Activated naive CD8-positive, alpha-beta T cell treated with anti-CD3 and anti-CD28 coated beads for 36 hours (primary cell): ENCODE measurements at regions not wholly inside any gene's neighbourhood (a gene's known extent, or its start where the extent isn't known, plus 50 kb on each side); places are given as distances from the start of the nearest gene placed in this dataset.

Source experiments
- DNase-seq: peaks from one replicate; pipeline ENCODE4 v3.0.0; 2021
- H3K27ac Mint-ChIP-seq: one replicate; pipeline ENCODE4 v1.8.0; 2022; ENCODE audit warnings: mild to moderate bottlenecking, moderate library complexity, mixed read lengths
- H3K27me3 Mint-ChIP-seq: one replicate; pipeline ENCODE4 v1.8.0; 2022; ENCODE audit warnings: mild to moderate bottlenecking, mixed read lengths
- H3K36me3 Mint-ChIP-seq: one replicate; pipeline ENCODE4 v1.8.0; 2021; ENCODE audit warnings: mild to moderate bottlenecking, mixed read lengths
- H3K4me1 Mint-ChIP-seq: one replicate; pipeline ENCODE4 v1.8.0; 2021; ENCODE audit warnings: mixed read lengths
- H3K4me3 Mint-ChIP-seq: one replicate; pipeline ENCODE4 v1.8.0; 2022; ENCODE audit warnings: mild to moderate bottlenecking, moderate library complexity, mixed read lengths
- H3K9me3 Mint-ChIP-seq: one replicate; pipeline ENCODE4 v1.8.0; 2022; ENCODE audit warnings: mixed read lengths

DNA sequence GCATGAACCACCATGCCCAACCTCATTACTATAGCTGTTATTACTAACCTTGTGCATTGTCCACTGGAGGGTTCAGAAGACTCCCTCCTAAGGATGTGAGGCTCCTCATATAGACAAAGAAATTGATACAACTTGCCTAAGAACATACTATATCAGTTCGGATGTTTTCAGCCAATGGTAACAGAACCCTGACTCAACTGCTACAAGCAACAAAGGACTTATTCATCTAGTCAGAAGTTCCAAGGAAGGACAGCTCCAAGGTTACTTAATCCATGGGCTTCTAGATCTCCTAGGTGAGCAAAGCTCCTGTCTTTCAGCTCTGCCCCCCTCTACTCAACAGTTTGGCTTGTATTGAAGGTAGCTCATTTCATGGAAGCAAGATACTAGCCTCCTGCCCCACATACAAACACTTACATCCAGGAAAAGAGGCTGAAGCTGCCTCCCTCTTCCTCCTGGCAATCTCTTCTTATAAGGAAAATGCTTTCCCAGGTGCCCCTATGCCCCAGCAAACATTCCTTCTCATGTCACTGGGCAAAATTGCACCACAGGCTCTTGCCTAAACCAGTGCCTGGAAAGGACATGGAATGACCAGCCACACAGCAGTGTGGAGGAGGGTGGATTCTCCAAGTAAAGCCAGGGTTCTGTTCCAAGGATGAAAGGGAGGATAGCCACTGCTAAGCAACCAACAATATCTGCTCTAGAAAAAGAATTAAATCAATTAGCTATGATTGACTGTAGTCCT lies 497.8 kb downstream of the FOXO1 start:
- DNase-seq = no peak
- Mint-ChIP-seq H3K36me3 (peaks cover 2% of the 10 kb centered on the region), H3K4me1 (peaks cover 30% of the 10 kb centered on the region), H3K9me3 (no peaks in the 10 kb centered on the region), H3K27ac (no peak overlapping the region), H3K27me3 (no peaks in the 10 kb centered on the region), H3K4me3 (no peak overlapping the region)

DNA sequence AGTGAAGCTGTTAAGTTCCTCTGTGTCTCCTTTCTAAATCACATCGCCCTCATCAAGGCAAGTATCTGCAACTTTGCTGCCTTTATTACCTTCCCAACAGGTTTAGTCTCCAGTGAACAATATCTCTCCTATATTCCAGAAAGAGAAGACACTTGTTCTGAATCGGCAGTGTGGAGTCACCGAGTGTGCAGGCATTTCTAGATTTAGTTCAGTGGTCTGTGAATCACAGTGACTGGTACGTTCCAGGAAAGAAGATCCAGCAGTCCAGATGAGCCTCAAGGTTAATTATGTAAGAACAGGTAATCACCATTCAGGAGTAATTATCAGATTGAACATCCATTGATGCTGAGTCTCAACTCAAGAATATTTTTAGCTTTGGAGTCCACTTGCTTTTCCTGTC lies 497.0 kb downstream of the FOXO1 start:
- peaks cover 30% of the 10 kb centered on the region for H3K4me1 Mint-ChIP-seq
- no peaks in the 10 kb centered on the region for H3K27me3 Mint-ChIP-seq
- DNase-seq = no peak
- H3K9me3 Mint-ChIP-seq = no peaks in the 10 kb centered on the region
- H3K36me3 Mint-ChIP-seq = peaks cover 2% of the 10 kb centered on the region
- no peak overlapping the region for H3K27ac Mint-ChIP-seq
- H3K4me3 Mint-ChIP-seq = no peak overlapping the region

DNA sequence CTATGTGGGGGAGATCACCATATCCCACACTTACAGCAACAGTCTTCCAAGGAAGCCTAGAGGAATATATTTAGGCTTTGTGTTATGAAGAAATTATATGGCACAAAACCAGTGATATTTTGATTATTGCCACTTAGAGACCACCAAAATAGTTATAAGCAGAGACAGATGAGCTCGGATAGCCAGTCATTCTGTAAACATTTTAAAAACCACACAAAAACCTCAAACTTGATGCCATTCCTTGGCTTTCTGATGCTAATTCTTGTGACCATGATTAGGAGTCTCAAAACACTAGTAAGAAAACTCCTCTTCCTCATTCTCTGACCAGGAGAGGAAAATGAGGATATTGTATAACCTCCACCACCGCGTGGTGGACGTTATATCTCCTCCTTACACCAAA lies 496.4 kb downstream of the FOXO1 start:
- no peak for DNase-seq
- H3K27me3 Mint-ChIP-seq = no peaks in the 10 kb centered on the region
- H3K4me3 Mint-ChIP-seq = no peak overlapping the region
- peaks cover 30% of the 10 kb centered on the region for H3K4me1 Mint-ChIP-seq
- H3K9me3 Mint-ChIP-seq = no peaks in the 10 kb centered on the region
- no peak overlapping the region for H3K27ac Mint-ChIP-seq
- H3K36me3 Mint-ChIP-seq = peaks cover 2% of the 10 kb centered on the region

DNA sequence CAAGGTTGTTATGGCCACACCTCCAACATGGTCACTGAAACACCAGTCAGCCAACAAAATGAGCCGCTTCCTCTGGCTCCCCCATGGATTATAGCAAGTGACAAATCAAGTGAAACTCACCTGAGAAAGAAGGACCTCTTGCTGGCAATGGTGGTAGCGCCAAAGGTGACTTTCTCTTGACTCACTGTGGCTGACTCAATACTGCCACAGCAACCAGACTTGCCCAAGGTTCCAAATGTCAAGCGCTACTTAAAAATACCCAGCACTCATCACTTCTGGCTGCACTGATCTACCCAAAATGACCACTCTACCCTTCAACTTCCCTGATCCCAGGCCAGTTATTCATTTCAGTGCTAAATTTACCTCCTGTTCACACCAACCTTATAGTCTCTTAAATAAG lies 495.5 kb downstream of the FOXO1 start:
- H3K9me3 Mint-ChIP-seq = no peaks in the 10 kb centered on the region
- H3K27me3 Mint-ChIP-seq = no peaks in the 10 kb centered on the region
- no peak overlapping the region for H3K4me3 Mint-ChIP-seq
- H3K27ac Mint-ChIP-seq = no peak overlapping the region
- peaks cover 30% of the 10 kb centered on the region for H3K4me1 Mint-ChIP-seq
- peaks cover 2% of the 10 kb centered on the region for H3K36me3 Mint-ChIP-seq
- DNase-seq = peak; percentile 42

DNA sequence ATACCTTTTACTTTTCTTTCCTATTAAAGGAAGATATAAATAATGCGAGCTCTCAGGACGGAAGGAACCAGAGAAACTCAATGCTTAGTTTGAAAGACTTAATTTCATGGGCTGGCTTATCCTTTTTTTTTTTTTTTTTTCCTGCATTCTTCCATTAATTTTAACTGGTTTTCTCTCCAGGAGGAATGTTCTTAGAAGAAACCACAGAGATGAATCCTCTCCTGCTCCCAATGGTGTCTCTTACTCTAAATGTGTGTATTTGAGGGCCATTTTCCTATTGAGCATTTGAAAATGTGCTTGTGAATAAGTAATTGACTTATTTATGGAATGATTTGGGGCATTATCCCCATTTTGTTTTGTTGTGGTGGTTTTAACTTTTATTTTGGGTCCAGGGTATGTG lies 494.9 kb downstream of the FOXO1 start:
- Mint-ChIP-seq H3K36me3 (peaks cover 2% of the 10 kb centered on the region), H3K9me3 (no peaks in the 10 kb centered on the region), H3K4me1 (peaks cover 24% of the 10 kb centered on the region), H3K4me3 (no peak overlapping the region), H3K27ac (no peak overlapping the region), H3K27me3 (no peaks in the 10 kb centered on the region)
- no peak for DNase-seq

DNA sequence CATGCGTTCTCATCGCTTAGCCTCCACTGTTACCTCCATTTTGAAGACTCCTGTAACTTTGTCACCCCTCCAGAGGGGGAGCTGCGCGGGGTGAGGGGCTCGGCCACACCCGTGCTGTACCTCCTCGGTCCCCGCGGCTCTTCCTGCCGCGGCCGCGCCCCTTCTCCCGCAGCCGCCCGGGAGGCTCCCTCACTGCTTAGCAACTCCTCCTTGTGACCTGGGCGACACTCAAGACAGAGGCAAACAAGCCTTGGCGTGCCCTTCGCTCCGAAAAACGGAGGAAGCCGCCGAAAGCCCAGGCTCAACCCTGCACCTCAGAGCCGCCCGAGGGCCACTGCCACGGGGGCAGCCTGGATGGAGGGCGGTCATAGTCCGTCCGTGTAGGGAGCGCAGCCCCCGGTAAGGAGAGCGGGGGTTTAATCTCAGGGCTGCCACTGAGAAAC lies 494.3 kb downstream of the FOXO1 start:
- H3K4me1 Mint-ChIP-seq = peaks cover 24% of the 10 kb centered on the region
- H3K9me3 Mint-ChIP-seq = no peaks in the 10 kb centered on the region
- no peaks in the 10 kb centered on the region for H3K27me3 Mint-ChIP-seq
- no peak for DNase-seq
- H3K27ac Mint-ChIP-seq = no peak overlapping the region
- H3K4me3 Mint-ChIP-seq = peak overlapping the region; percentile 19
- peaks cover 2% of the 10 kb centered on the region for H3K36me3 Mint-ChIP-seq

DNA sequence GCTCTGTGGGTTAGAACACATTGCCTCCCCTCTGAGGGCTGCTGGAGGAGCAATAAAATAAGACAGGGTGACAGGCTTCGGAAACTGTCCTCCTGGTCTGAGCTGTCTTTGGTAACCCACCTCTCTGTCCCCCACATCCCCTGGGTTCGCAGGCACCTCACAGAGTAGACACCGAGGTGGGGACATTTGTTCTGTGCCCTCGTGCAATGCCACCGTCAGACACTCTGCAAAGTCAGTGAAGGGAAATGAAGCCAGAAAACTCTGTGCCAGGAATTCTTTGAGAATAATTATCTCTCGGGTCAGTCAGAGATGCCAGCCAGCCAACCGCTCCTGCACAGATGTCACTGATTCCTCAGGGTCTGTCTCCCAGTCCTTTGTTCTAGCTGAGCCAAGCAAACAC lies 493.6 kb downstream of the FOXO1 start:
- no peaks in the 10 kb centered on the region for H3K9me3 Mint-ChIP-seq
- no peak overlapping the region for H3K27ac Mint-ChIP-seq

DNA sequence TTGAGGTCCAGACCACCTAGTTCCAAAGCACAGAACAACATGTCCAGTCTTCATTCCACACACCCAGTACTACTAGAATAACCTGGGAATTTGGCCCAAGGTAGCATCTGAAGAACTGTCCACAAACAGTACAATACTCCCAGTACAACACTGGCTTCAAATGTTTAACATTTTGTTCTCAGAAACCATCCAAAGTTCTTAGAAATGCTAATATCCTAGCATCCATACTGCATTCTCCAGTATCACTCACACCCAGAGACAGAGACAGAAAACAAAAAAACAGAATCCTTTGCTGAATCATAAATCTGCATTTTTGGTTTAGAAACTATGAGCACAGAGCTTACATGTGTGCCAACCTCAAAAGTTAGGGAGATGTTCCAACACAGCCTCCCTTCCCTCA lies 490.8 kb downstream of the FOXO1 start:
- peaks cover 39% of the 10 kb centered on the region for H3K4me1 Mint-ChIP-seq

More for the DNA sequence above, 493.6 kb downstream of the FOXO1 start:
- Mint-ChIP-seq H3K4me1 (peaks cover 28% of the 10 kb centered on the region), H3K36me3 (no peaks in the 10 kb centered on the region), H3K4me3 (no peak overlapping the region), H3K27me3 (no peaks in the 10 kb centered on the region)
- DNase-seq = no peak

DNA sequence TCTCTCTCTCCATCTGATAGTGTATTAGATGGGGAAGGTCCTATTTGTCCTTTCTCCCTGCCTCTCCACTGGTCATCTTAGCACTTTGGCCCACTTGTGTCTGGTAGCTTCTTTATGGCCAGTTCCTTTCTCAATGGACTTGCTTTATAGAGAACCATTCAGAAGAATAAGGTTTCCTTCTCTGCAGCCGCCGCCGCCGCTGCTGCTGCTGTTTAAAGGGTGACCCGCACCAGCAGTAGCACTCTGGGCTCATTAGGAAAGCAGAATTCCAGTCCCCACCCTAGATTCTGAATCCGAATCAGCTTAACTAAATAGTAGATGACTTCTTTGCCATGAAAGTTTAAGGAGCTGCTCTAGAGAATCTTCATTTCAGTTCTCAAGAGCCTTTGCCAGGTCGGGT lies 490.2 kb downstream of the FOXO1 start:
- H3K36me3 Mint-ChIP-seq = peaks cover 3% of the 10 kb centered on the region
- no peaks in the 10 kb centered on the region for H3K27me3 Mint-ChIP-seq
- H3K9me3 Mint-ChIP-seq = no peaks in the 10 kb centered on the region
- peaks cover 36% of the 10 kb centered on the region for H3K4me1 Mint-ChIP-seq
- H3K27ac Mint-ChIP-seq = no peak overlapping the region
- no peak overlapping the region for H3K4me3 Mint-ChIP-seq
- no peak for DNase-seq

More for the DNA sequence above, 490.8 kb downstream of the FOXO1 start:
- H3K4me3 Mint-ChIP-seq = no peak overlapping the region
- H3K27me3 Mint-ChIP-seq = no peaks in the 10 kb centered on the region
- no peak for DNase-seq
- no peaks in the 10 kb centered on the region for H3K9me3 Mint-ChIP-seq
- H3K36me3 Mint-ChIP-seq = peaks cover 3% of the 10 kb centered on the region
- no peak overlapping the region for H3K27ac Mint-ChIP-seq

DNA sequence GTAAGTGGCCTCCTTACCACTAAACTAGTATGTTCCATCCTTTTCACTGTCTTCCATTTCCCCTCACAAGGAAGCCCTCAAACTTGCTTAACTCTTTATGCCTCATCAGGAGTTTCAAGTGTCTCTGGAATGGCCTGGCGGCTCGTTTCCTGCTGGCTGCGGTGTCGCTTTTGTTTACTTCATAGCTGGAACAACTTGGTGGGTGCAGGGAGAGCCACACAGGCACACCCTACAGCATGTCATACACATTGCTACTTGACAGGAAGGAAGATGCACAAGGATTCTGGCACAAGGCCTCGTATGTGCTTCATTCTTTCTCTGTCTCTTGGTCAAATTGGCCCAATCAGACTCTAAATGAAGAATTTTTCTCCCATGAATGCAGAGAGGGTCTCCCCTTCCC lies 488.3 kb downstream of the FOXO1 start:
- Mint-ChIP-seq H3K4me3 (no peak overlapping the region), H3K9me3 (no peaks in the 10 kb centered on the region), H3K4me1 (peaks cover 35% of the 10 kb centered on the region)

DNA sequence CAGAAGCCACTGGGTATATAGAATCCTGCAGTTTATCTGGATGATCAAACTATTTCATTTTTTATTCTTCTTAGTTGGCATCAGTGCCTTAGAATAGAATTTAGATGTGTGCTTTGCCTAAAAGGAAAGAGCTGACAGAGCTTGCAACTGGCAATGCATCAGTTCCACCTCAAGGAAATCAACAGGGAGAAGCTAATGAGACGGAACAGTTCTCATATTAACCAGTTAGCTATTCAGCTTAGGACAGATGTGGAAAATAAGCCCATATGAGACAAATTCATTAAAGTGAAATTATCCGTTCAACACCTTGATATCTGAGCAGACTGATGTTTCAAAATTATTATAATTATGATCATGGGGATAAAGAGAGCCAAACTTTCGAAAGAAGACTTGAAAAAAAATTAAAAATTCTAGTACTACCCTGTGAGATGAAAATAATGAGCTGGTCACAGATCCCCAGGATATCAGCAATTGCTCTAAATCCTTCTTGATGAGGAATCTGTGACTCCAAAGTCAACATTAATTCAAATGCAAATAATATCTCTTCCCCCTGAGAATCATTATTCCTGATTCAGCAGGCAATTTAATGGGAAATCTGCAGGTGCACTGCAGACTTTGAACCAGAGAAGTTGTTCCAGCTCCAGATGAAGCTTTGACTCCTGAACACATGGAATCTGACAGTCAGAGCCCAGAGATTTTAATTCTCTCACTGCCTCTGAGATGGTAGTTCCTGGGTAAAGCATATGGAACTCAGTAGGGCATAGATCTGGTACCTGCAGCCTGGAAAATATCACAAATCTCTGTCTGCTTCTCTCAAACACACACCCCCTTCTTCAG lies 486.8 kb downstream of the FOXO1 start:
- Mint-ChIP-seq H3K27me3 (no peaks in the 10 kb centered on the region), H3K4me3 (no peak overlapping the region), H3K27ac (no peak overlapping the region), H3K36me3 (peaks cover 13% of the 10 kb centered on the region), H3K4me1 (peaks cover 44% of the 10 kb centered on the region), H3K9me3 (no peaks in the 10 kb centered on the region)
- no peak for DNase-seq

More for the DNA sequence above, 488.3 kb downstream of the FOXO1 start:
- Mint-ChIP-seq H3K36me3 (peaks cover 5% of the 10 kb centered on the region), H3K27me3 (no peaks in the 10 kb centered on the region), H3K27ac (no peak overlapping the region)
- DNase-seq = no peak

DNA sequence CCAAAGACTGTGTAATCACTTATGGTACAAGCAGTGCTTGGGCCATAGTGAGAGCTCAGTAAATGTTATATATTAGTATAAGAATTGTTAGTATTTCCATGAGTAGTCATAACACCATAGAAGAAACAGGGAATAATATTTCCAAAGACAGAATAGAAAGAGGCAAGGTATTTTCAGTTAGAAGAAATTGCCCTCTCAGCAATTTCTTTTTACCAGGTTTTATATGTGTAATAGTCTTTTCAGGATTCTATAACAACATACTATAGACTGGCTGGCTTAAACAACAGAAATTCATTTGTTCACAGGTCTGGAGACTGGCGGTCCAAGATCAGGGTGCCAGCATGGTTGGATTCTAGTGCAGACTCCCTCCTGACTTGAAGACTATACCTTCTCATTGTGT lies 485.7 kb downstream of the FOXO1 start:
- H3K9me3 Mint-ChIP-seq = no peaks in the 10 kb centered on the region
- DNase-seq = no peak
- H3K27ac Mint-ChIP-seq = no peak overlapping the region
- H3K4me3 Mint-ChIP-seq = no peak overlapping the region
- peaks cover 48% of the 10 kb centered on the region for H3K4me1 Mint-ChIP-seq
- peaks cover 19% of the 10 kb centered on the region for H3K36me3 Mint-ChIP-seq
- no peaks in the 10 kb centered on the region for H3K27me3 Mint-ChIP-seq

DNA sequence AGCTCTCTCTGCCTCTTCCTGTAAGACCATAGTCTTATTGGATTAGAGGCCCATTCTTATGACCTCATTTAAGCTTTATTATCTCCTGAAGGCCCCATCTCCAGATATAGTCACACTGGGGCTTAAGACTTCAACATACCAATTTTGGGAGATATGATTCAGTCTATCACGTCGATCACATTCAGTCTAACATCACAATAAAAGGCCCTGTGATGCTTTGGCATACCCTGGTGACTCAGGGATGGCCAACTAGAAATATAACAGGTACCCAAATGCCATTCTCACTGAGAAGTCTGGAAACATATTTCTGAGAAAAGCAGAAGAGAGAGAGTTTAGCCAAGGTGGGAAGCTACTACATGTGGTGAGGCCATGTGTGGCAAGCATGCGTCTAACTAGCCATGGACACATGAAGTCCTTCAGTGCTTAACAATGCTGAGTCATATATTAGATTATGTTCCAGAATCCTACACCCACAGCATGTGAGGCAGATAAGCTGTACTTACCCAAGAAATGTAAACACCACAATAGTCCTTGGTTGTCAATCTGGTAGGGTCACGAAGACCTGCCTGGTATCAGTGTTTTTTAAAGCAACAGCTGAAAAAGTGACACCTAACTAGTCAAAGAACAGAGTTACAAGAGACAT lies 485.1 kb downstream of the FOXO1 start:
- Mint-ChIP-seq H3K4me3 (no peak overlapping the region), H3K4me1 (peaks cover 53% of the 10 kb centered on the region), H3K27me3 (no peaks in the 10 kb centered on the region), H3K9me3 (no peaks in the 10 kb centered on the region), H3K27ac (no peak overlapping the region), H3K36me3 (peaks cover 21% of the 10 kb centered on the region)
- DNase-seq = no peak

DNA sequence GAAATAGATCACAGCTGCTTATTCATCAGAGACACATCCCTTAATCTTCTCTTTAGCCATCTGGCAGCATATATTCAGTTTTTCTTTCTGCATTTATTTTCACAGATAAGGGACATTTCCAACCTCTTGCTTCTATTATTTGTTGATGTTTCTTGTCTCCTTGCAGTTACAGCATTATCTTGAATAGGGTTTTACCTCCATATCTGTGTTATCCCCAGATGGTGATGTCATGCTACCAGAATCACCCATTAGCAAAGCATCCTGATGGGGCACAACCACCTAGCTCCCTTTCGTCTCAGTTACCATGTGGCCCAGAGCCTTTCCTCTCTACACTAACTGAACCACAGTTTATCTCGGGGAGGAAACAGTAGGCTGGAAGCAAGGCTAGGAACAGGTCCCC lies 483.9 kb downstream of the FOXO1 start:
- H3K27ac Mint-ChIP-seq = peak overlapping the region; percentile 57
- H3K4me1 Mint-ChIP-seq = peaks cover 63% of the 10 kb centered on the region
- no peaks in the 10 kb centered on the region for H3K27me3 Mint-ChIP-seq
- peaks cover 21% of the 10 kb centered on the region for H3K36me3 Mint-ChIP-seq
- H3K9me3 Mint-ChIP-seq = no peaks in the 10 kb centered on the region
- H3K4me3 Mint-ChIP-seq = peak overlapping the region; percentile 0
- no peak for DNase-seq

DNA sequence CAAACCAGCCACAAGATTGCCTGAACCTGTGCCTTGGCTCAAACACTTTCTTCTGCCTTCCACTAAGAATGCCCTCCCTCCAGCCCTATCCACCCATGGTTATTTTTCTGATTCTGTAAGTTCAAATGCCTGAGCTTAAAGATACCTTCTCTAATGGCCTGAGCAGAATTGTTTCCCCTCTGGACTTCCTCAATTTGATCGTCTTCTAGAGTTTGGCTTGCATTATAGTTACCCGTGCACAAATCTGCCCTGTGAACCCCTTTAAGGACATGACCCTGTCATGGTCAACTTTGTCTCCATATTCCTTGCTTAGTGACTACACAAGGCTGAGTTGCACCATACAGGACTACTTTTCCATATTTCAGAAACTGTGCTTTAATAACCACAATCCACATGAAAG lies 481.0 kb downstream of the FOXO1 start:
- Mint-ChIP-seq H3K36me3 (peaks cover 17% of the 10 kb centered on the region), H3K4me1 (peaks cover 70% of the 10 kb centered on the region), H3K27ac (no peak overlapping the region), H3K27me3 (no peaks in the 10 kb centered on the region), H3K4me3 (no peak overlapping the region), H3K9me3 (no peaks in the 10 kb centered on the region)
- no peak for DNase-seq
